Natural killer cell (primary cell): ENCODE measurements at regions not wholly inside any gene's neighbourhood (a gene's known extent, or its start where the extent isn't known, plus 50 kb on each side); places are given as distances from the start of the nearest gene placed in this dataset.

ENCODE experiments used
- ATAC-seq, 3 donors: fragments of 150-1000 bp in 2 of 3; fragments of 200-7000 bp in 1 of 3; cut with Tn5 transposase; 1 replicate in 1 of 3; 2 replicates in 2 of 3; pipeline ENCODE4 v1.10.0; 2021; ENCODE audit warnings: mild to moderate bottlenecking in 2 of 3, moderate library complexity in 2 of 3
- DNase-seq, 2 donors: peaks; one replicate each; pipeline versions ENCODE4 v3.0.0 to v3.0.0-alpha.2; 2013 to 2021; ENCODE audit warnings: mixed read lengths in 1 of 2
- H3K27ac ChIP-seq: one replicate; pipeline ENCODE4 v1.5.1; 2013; ENCODE audit warnings: mild to moderate bottlenecking, low read length
- H3K27me3 ChIP-seq: one replicate; pipeline ENCODE4 v1.6.1; 2013; ENCODE audit warnings: low read length; ENCODE audit not compliant: control insufficient read depth, insufficient read depth
- H3K36me3 ChIP-seq: one replicate; pipeline ENCODE4 v1.6.1; 2013; ENCODE audit warnings: low read length; ENCODE audit not compliant: control insufficient read depth, insufficient read depth
- H3K4me1 ChIP-seq: one replicate; pipeline ENCODE4 v1.6.1; 2013; ENCODE audit warnings: low read length; ENCODE audit not compliant: control insufficient read depth, insufficient read depth
- H3K4me3 ChIP-seq: one replicate; pipeline ENCODE4 v1.5.1; 2013; ENCODE audit warnings: low read length
- H3K9me3 ChIP-seq: one replicate; pipeline ENCODE4 v1.6.1; 2013; ENCODE audit warnings: low read length; ENCODE audit not compliant: control insufficient read depth, insufficient read depth
- H3K27ac Mint-ChIP-seq, 2 donors: one replicate each; pipeline ENCODE4 v1.8.0; 2022; ENCODE audit warnings: mild to moderate bottlenecking in 2 of 2, mixed read lengths in 2 of 2, moderate library complexity in 1 of 2
- H3K27me3 Mint-ChIP-seq, 2 donors: one replicate each; pipeline ENCODE4 v1.8.0; 2022; ENCODE audit warnings: low read depth in 2 of 2, mixed read lengths in 2 of 2
- H3K36me3 Mint-ChIP-seq: one replicate; pipeline ENCODE4 v1.8.0; 2022; ENCODE audit warnings: mixed read lengths
- H3K4me1 Mint-ChIP-seq, 2 donors: one replicate each; pipeline ENCODE4 v1.8.0; 2022; ENCODE audit warnings: mixed read lengths in 2 of 2
- H3K4me3 Mint-ChIP-seq: one replicate; pipeline ENCODE4 v1.8.0; 2022; ENCODE audit warnings: mild to moderate bottlenecking, moderate library complexity, mixed read lengths
- H3K9me3 Mint-ChIP-seq, 2 donors: one replicate each; pipeline ENCODE4 v1.8.0; 2022; ENCODE audit warnings: mixed read lengths in 2 of 2
- CTCF ChIP-seq: fragments of 200-600 bp; IDR thresholded peaks from one replicate; pipeline ENCODE4 v1.8.0; 2022; ENCODE audit warnings: antibody characterized with exemption
- WGBS: methylation state at CpG from one replicate; pipeline ENCODE4 v1.1.7; 2013; ENCODE audit warnings: missing lambda C conversion rate; ENCODE audit not compliant: insufficient coverage; 5-methylcytosine and 5-hydroxymethylcytosine counted together
- intact Hi-C: fragments of 100-400 bp; cut with micrococcal nuclease; formaldehyde crosslinking; loops from one replicate; pipeline ENCODE4 v1.14.2; 2022

- no peaks in the 10 kb centered on the region for H3K27me3 Mint-ChIP-seq
- H3K9me3 ChIP-seq = no peaks in the 10 kb centered on the region
- H3K36me3 Mint-ChIP-seq = no peaks in the 10 kb centered on the region
- intact Hi-C loops = no loop called here
- H3K9me3 Mint-ChIP-seq = peaks cover 0 to 2% of the 10 kb centered on the region in 2 donors
- no peak for TF ChIP-seq CTCF
- WGBS = 69% methylated on average over 1 of the region's 2 CpGs
- H3K4me3 Mint-ChIP-seq = no peak overlapping the region
- no peaks in the 10 kb centered on the region for H3K4me1 Mint-ChIP-seq
- H3K4me3 ChIP-seq = no peak overlapping the region
- no peak overlapping the region for H3K27ac ChIP-seq
- DNase-seq (no peak), ATAC-seq (no peak)
- no peaks in the 10 kb centered on the region for H3K27me3 ChIP-seq
- no peaks in the 10 kb centered on the region for H3K4me1 ChIP-seq
- no peak overlapping the region for H3K27ac Mint-ChIP-seq
- no peaks in the 10 kb centered on the region for H3K36me3 ChIP-seq
These were observed 566.8 kb upstream of the KIRREL3 start for GRCh38 chr11:127567237-127567932.

- WGBS = 78% methylated on average over 3 of the region's 4 CpGs
- Mint-ChIP-seq H3K27me3 (no peaks in the 10 kb centered on the region), H3K4me1 (no peaks in the 10 kb centered on the region), H3K27ac (no peak overlapping the region), H3K36me3 (no peaks in the 10 kb centered on the region), H3K4me3 (no peak overlapping the region), H3K9me3 (peaks cover 0 to 2% of the 10 kb centered on the region in 2 donors)
- no peaks in the 10 kb centered on the region for H3K36me3 ChIP-seq
- no peaks in the 10 kb centered on the region for H3K9me3 ChIP-seq
- H3K27ac ChIP-seq = no peak overlapping the region
- no peaks in the 10 kb centered on the region for H3K27me3 ChIP-seq
- H3K4me1 ChIP-seq = no peaks in the 10 kb centered on the region
- no peak overlapping the region for H3K4me3 ChIP-seq
- intact Hi-C loops = no loop called here
- TF ChIP-seq CTCF = no peak
- ATAC-seq (no peak), DNase-seq (no peak)
These were observed 564.2 kb upstream of the KIRREL3 start for GRCh38 chr11:127564810-127565209.

GRCh38 chr11:127559978-127560377 lies 559.4 kb upstream of the KIRREL3 start:
- no peak overlapping the region for H3K4me3 ChIP-seq
- intact Hi-C loops = no loop called here
- no peaks in the 10 kb centered on the region for H3K27me3 Mint-ChIP-seq
- no peaks in the 10 kb centered on the region for H3K9me3 ChIP-seq
- 38% methylated on average over 2 of the region's 2 CpGs for WGBS
- no peaks in the 10 kb centered on the region for H3K36me3 Mint-ChIP-seq
- TF ChIP-seq CTCF = no peak
- no peaks in the 10 kb centered on the region for H3K27me3 ChIP-seq
- ATAC-seq (no peak), DNase-seq (no peak)
- H3K36me3 ChIP-seq = no peaks in the 10 kb centered on the region
- no peaks in the 10 kb centered on the region for H3K9me3 Mint-ChIP-seq
- no peak overlapping the region for H3K27ac ChIP-seq
- no peaks in the 10 kb centered on the region for H3K4me1 ChIP-seq
- H3K4me1 Mint-ChIP-seq = no peaks in the 10 kb centered on the region
- no peak overlapping the region for H3K27ac Mint-ChIP-seq
- H3K4me3 Mint-ChIP-seq = no peak overlapping the region

GRCh38 chr11:127552446-127552845 lies 551.9 kb upstream of the KIRREL3 start:
- WGBS = 76% methylated on average over 6 of the region's 6 CpGs
- Histone ChIP-seq H3K4me1 (no peaks in the 10 kb centered on the region), H3K4me3 (no peak overlapping the region), H3K36me3 (no peaks in the 10 kb centered on the region), H3K9me3 (no peaks in the 10 kb centered on the region), H3K27me3 (no peaks in the 10 kb centered on the region), H3K27ac (no peak overlapping the region)
- DNase-seq (no peak), ATAC-seq (no peak)
- TF ChIP-seq CTCF = no peak
- Mint-ChIP-seq H3K27me3 (peaks cover 0 to 3% of the 10 kb centered on the region in 2 donors), H3K36me3 (no peaks in the 10 kb centered on the region), H3K9me3 (peaks cover 2 to 5% of the 10 kb centered on the region in 2 donors), H3K27ac (no peak overlapping the region), H3K4me3 (no peak overlapping the region), H3K4me1 (no peaks in the 10 kb centered on the region)
- intact Hi-C loops = no loop called here
